Caco-2 (cell line): ENCODE measurements at regions not wholly inside any gene's neighbourhood (a gene's known extent, or its start where the extent isn't known, plus 50 kb on each side); places are given as distances from the start of the nearest gene placed in this dataset.

ENCODE experiments used
- BruUV-seq: library from RNA; stranded (reverse); fragments of 400-500 nt; replicated peaks from 2 replicates; lab custom pipeline; 2021; lab: Mats Ljungman, UMichigan
- CTCF ChIA-PET: fragments of 300-600 bp; sonication (Branson Sonifier 250); formaldehyde crosslinking; loops from one replicate; lab custom pipeline; 2022; ENCODE audit warnings: antibody characterized with exemption; lab: Charles Lee
- POLR2A ChIA-PET: fragments of 300-600 bp; sonication (Branson Sonifier 250); formaldehyde crosslinking; loops from one replicate; lab custom pipeline; 2022; ENCODE audit warnings: antibody characterized with exemption; lab: Charles Lee
- DNase-seq, 2 experiments: peaks; one replicate each; pipeline versions ENCODE4 v3.0.0 to v3.0.0-alpha.2; 2020 to 2022
- H3K27me3 ChIP-seq: replicated peaks from 2 replicates; pipeline ENCODE4 v1.6.0; 2011; ENCODE audit warnings: low read length; ENCODE audit not compliant: control insufficient read depth, insufficient read depth
- H3K36me3 ChIP-seq: 2 replicates; pipeline ENCODE4 v1.5.1; 2011; ENCODE audit warnings: low read length; ENCODE audit not compliant: control insufficient read depth, insufficient read depth
- H3K4me1 ChIP-seq: fragments of 250-450 bp; sonication (Bioruptor Pico); 2 replicates; pipeline ENCODE4 v1.5.1; 2020; ENCODE audit warnings: mild to moderate bottlenecking
- H3K4me3 ChIP-seq: 2 replicates; pipeline ENCODE4 v1.5.1; 2011; ENCODE audit warnings: low read depth, mild to moderate bottlenecking, control low read depth, low read length
- H3K9me3 ChIP-seq: fragments of 250-450 bp; sonication (Bioruptor Pico); 2 replicates; pipeline ENCODE4 v1.5.1; 2020; ENCODE audit warnings: mild to moderate bottlenecking, moderate library complexity
- H3K27ac Mint-ChIP-seq: one replicate; pipeline ENCODE4 v1.8.0; 2022; ENCODE audit warnings: mixed read lengths; ENCODE audit not compliant: unreplicated experiment
- H3K27me3 Mint-ChIP-seq: one replicate; pipeline ENCODE4 v1.8.0; 2022; ENCODE audit warnings: mixed read lengths; ENCODE audit not compliant: insufficient read depth, unreplicated experiment
- H3K36me3 Mint-ChIP-seq: one replicate; pipeline ENCODE4 v1.8.0; 2022; ENCODE audit warnings: mild to moderate bottlenecking, mixed read lengths; ENCODE audit not compliant: insufficient read depth, unreplicated experiment
- H3K4me1 Mint-ChIP-seq: one replicate; pipeline ENCODE4 v1.8.0; 2022; ENCODE audit warnings: low read depth, mixed read lengths; ENCODE audit not compliant: unreplicated experiment
- H3K4me3 Mint-ChIP-seq: one replicate; pipeline ENCODE4 v1.8.0; 2022; ENCODE audit warnings: mild to moderate bottlenecking, moderate library complexity, mixed read lengths; ENCODE audit not compliant: unreplicated experiment
- H3K9me3 Mint-ChIP-seq: one replicate; pipeline ENCODE4 v1.8.0; 2022; ENCODE audit warnings: mixed read lengths; ENCODE audit not compliant: unreplicated experiment
- CTCF ChIP-seq, 2 experiments: fragments of 200-600 bp in 1 of 2; IDR thresholded peaks; 1 replicate in 1 of 2; 2 replicates in 1 of 2; pipeline versions ENCODE4 v1.5.1 to v1.8.0; 2011 to 2022; ENCODE audit warnings: antibody characterized with exemption in 1 of 2, control low read depth in 1 of 2, inconsistent platforms in 1 of 2, low read depth in 1 of 2, low read length in 1 of 2, mild to moderate bottlenecking in 1 of 2, moderate library complexity in 1 of 2; ENCODE audit not compliant: insufficient read depth in 1 of 2, severe bottlenecking in 1 of 2, unreplicated experiment in 1 of 2
- intact Hi-C: fragments of 100-400 bp; cut with micrococcal nuclease; formaldehyde crosslinking; loops from one replicate; pipeline ENCODE4 v1.10.0; 2022; ENCODE audit not compliant: unreplicated experiment

GRCh38 chr3:176595307-176595706 lies 602.0 kb downstream of the TBL1XR1 start:
- ChIA-PET CTCF (no interaction called here), POLR2A (no interaction called here)
- Histone ChIP-seq H3K9me3 (no peaks in the 10 kb centered on the region), H3K4me3 (no peak overlapping the region), H3K27me3 (no peaks in the 10 kb centered on the region), H3K4me1 (no peaks in the 10 kb centered on the region), H3K36me3 (no peaks in the 10 kb centered on the region)
- intact Hi-C loops = no loop called here
- H3K27ac Mint-ChIP-seq = no peak overlapping the region
- no TSS peak for BruUV-seq
- DNase-seq = no peak
- no peak overlapping the region for H3K4me3 Mint-ChIP-seq
- H3K36me3 Mint-ChIP-seq = no peaks in the 10 kb centered on the region
- no peak for TF ChIP-seq CTCF (IDR thresholded peaks at IDR 0.05; ENCODE audit: insufficient read depth in 1 of 2, low read depth in 1 of 2, low read length in 1 of 2, severe bottlenecking in 1 of 2, unreplicated experiment in 1 of 2)
- H3K27me3 Mint-ChIP-seq = peaks cover 3% of the 10 kb centered on the region
- H3K4me1 Mint-ChIP-seq = no peaks in the 10 kb centered on the region
- H3K9me3 Mint-ChIP-seq = no peaks in the 10 kb centered on the region

- Histone ChIP-seq H3K36me3 (no peaks in the 10 kb centered on the region), H3K9me3 (no peaks in the 10 kb centered on the region), H3K4me3 (no peak overlapping the region), H3K27me3 (no peaks in the 10 kb centered on the region), H3K4me1 (no peaks in the 10 kb centered on the region)
- BruUV-seq = no TSS peak
- no peaks in the 10 kb centered on the region for H3K27me3 Mint-ChIP-seq
- H3K4me1 Mint-ChIP-seq = no peaks in the 10 kb centered on the region
- intact Hi-C loops = no loop called here
- H3K36me3 Mint-ChIP-seq = no peaks in the 10 kb centered on the region
- CTCF ChIA-PET = no interaction called here
- H3K4me3 Mint-ChIP-seq = no peak overlapping the region
- no peak for TF ChIP-seq CTCF (IDR thresholded peaks at IDR 0.05; ENCODE audit: insufficient read depth in 1 of 2, low read depth in 1 of 2, low read length in 1 of 2, severe bottlenecking in 1 of 2, unreplicated experiment in 1 of 2)
- no peaks in the 10 kb centered on the region for H3K9me3 Mint-ChIP-seq
- H3K27ac Mint-ChIP-seq = no peak overlapping the region
- POLR2A ChIA-PET = no interaction called here
- DNase-seq = no peak
Measured at GRCh38 chr3:176590722-176591121, 606.6 kb downstream of the TBL1XR1 start.

DNA sequence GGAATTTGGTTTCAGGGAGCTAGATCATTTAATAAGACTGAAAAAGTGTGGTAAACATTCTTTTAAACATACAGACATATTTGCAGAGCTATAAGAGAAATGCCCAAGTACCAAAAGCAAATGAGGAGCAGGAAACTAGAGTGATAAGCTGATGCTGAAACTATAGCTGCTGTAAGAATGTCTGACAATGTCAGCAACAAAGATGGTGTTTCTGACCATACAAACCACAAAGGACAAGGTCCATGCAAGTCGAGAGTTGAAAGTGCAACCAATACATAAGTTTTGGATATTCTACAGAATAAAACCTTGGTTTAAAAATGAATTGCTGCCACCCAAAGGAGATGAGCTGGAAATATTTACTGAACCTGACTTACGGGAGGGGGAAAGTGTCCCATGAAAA lies 610.2 kb downstream of the TBL1XR1 start:
- TF ChIP-seq CTCF (IDR thresholded peaks at IDR 0.05; ENCODE audit: insufficient read depth in 1 of 2, low read depth in 1 of 2, low read length in 1 of 2, severe bottlenecking in 1 of 2, unreplicated experiment in 1 of 2) = no peak
- H3K9me3 ChIP-seq = no peaks in the 10 kb centered on the region
- H3K36me3 Mint-ChIP-seq = no peaks in the 10 kb centered on the region
- H3K4me1 ChIP-seq = no peaks in the 10 kb centered on the region
- no peaks in the 10 kb centered on the region for H3K27me3 ChIP-seq
- CTCF ChIA-PET = no interaction called here
- BruUV-seq = no TSS peak
- intact Hi-C loops = no loop called here
- H3K4me3 Mint-ChIP-seq = no peak overlapping the region
- POLR2A ChIA-PET = no interaction called here
- no peaks in the 10 kb centered on the region for H3K9me3 Mint-ChIP-seq
- H3K4me3 ChIP-seq = no peak overlapping the region
- H3K4me1 Mint-ChIP-seq = no peaks in the 10 kb centered on the region
- H3K27ac Mint-ChIP-seq = no peak overlapping the region
- no peaks in the 10 kb centered on the region for H3K27me3 Mint-ChIP-seq
- DNase-seq = no peak
- H3K36me3 ChIP-seq = no peaks in the 10 kb centered on the region
